ENCODE measurements at regions not wholly inside any gene's neighbourhood (a gene's known extent, or its start where the extent isn't known, plus 50 kb on each side); places are given as distances from the start of the nearest gene placed in this dataset.

DNA sequence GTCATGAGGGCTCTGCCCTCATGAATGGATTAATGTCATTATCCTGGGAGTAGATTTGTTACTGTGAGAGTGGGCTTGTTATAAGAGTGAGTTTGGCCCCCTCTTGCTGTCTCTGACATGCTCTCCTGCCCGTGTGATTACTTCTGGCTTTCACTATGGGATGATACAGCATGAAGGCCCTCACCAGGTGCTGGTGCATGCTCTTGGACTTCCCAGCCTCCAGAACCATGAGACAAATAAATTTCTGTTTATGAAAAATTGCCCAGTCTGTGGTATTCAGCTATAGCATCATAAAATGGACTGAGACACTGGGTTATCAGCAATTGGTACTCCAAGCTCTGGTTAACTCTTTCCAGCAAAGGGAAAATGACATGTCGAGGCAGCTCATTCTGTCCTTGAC is 76.2 kb upstream of the MAP3K7 start:
- TF ChIP-seq POLR2AphosphoS5 (IDR thresholded peaks at IDR 0.05; ENCODE audit: low read depth) (no peak), SPI1 (IDR thresholded peaks at IDR 0.05; ENCODE audit: borderline replicate concordance, low read depth) (no peak), GABPA (IDR thresholded peaks at IDR 0.05; ENCODE audit: low read depth) (no peak)
- TF ChIP-seq, protein P1, sequence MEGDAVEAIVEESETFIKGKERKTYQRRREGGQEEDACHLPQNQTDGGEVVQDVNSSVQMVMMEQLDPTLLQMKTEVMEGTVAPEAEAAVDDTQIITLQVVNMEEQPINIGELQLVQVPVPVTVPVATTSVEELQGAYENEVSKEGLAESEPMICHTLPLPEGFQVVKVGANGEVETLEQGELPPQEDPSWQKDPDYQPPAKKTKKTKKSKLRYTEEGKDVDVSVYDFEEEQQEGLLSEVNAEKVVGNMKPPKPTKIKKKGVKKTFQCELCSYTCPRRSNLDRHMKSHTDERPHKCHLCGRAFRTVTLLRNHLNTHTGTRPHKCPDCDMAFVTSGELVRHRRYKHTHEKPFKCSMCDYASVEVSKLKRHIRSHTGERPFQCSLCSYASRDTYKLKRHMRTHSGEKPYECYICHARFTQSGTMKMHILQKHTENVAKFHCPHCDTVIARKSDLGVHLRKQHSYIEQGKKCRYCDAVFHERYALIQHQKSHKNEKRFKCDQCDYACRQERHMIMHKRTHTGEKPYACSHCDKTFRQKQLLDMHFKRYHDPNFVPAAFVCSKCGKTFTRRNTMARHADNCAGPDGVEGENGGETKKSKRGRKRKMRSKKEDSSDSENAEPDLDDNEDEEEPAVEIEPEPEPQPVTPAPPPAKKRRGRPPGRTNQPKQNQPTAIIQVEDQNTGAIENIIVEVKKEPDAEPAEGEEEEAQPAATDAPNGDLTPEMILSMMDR (IDR thresholded peaks at IDR 0.05; ENCODE audit: insufficient read depth, low read length) = no peak
- TF ChIP-seq, protein P2, sequence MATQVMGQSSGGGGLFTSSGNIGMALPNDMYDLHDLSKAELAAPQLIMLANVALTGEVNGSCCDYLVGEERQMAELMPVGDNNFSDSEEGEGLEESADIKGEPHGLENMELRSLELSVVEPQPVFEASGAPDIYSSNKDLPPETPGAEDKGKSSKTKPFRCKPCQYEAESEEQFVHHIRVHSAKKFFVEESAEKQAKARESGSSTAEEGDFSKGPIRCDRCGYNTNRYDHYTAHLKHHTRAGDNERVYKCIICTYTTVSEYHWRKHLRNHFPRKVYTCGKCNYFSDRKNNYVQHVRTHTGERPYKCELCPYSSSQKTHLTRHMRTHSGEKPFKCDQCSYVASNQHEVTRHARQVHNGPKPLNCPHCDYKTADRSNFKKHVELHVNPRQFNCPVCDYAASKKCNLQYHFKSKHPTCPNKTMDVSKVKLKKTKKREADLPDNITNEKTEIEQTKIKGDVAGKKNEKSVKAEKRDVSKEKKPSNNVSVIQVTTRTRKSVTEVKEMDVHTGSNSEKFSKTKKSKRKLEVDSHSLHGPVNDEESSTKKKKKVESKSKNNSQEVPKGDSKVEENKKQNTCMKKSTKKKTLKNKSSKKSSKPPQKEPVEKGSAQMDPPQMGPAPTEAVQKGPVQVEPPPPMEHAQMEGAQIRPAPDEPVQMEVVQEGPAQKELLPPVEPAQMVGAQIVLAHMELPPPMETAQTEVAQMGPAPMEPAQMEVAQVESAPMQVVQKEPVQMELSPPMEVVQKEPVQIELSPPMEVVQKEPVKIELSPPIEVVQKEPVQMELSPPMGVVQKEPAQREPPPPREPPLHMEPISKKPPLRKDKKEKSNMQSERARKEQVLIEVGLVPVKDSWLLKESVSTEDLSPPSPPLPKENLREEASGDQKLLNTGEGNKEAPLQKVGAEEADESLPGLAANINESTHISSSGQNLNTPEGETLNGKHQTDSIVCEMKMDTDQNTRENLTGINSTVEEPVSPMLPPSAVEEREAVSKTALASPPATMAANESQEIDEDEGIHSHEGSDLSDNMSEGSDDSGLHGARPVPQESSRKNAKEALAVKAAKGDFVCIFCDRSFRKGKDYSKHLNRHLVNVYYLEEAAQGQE (IDR thresholded peaks at IDR 0.05; ENCODE audit: insufficient replicate concordance, low read depth) = no peak

DNA sequence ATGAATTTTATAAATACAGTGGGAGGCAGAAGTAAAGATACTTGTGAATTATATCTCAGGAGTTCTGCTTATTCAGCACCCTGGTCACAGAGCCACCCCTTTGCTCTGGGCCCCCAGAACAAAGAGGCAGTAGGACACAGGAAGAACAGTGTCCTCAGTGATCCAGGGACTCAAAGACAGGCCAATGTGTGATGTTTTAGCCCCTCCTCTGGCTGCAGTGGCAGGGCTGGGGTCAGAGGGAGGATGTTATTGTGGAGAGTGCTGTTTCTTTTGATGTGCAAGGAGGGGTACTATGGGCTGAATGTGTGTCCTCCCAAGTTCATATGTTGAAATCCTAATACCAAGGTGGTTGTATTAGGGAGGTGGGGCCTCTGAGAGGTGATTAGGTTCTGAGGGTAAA is 74.1 kb upstream of the MAP3K7 start:
- no peak for DNase-seq (ENCODE audit: low read depth in 1 of 2, low spot score in 1 of 2)
- no peaks in the 10 kb centered on the region for H3K27me3 ChIP-seq (ENCODE audit: insufficient read depth, poor library complexity, severe bottlenecking)
- no peak overlapping the region for H3K4me3 ChIP-seq (replicated peaks; ENCODE audit: insufficient read depth, low read length)
- TF ChIP-seq GABPA (IDR thresholded peaks at IDR 0.05; ENCODE audit: low read depth) (no peak), SPI1 (IDR thresholded peaks at IDR 0.05; ENCODE audit: borderline replicate concordance, low read depth) (no peak), POLR2AphosphoS5 (IDR thresholded peaks at IDR 0.05; ENCODE audit: low read depth) (no peak)
- TF ChIP-seq, protein P2 (IDR thresholded peaks at IDR 0.05; ENCODE audit: insufficient replicate concordance, low read depth) = no peak
- TF ChIP-seq, protein P1 (IDR thresholded peaks at IDR 0.05; ENCODE audit: insufficient read depth, low read length) = no peak
- no peak overlapping the region for H3K27ac ChIP-seq (replicated peaks)

More for the DNA sequence above, 76.2 kb upstream of the MAP3K7 start:
- H3K27ac ChIP-seq (replicated peaks) = no peak overlapping the region
- no peak overlapping the region for H3K4me3 ChIP-seq (replicated peaks; ENCODE audit: insufficient read depth, low read length)
- no peaks in the 10 kb centered on the region for H3K27me3 ChIP-seq (ENCODE audit: insufficient read depth, poor library complexity, severe bottlenecking)
- DNase-seq (ENCODE audit: low read depth in 1 of 2, low spot score in 1 of 2) = no peak

DNA sequence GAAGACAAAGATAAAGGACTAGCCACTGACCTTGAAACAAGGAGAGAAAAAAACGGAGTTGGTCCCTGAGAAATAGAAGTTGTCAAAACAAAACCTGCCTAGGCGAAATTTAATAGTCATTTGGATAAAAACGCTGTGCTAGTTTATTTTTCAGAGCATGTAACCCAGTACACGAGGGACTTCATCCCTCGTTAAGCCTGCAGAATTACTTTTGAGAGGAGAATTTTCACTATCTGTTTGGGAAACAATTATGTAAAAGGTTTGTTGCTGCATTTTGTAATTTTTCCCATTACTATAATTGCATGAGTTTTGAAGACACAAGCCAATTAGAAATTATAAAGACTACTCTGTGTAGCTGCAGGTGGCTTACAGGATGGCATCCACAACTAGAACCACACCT is 71.6 kb upstream of the MAP3K7 start:
- Histone ChIP-seq H3K4me3 (replicated peaks; ENCODE audit: insufficient read depth, low read length) (no peak overlapping the region), H3K27me3 (ENCODE audit: insufficient read depth, poor library complexity, severe bottlenecking) (no peaks in the 10 kb centered on the region), H3K27ac (replicated peaks) (no peak overlapping the region)
- TF ChIP-seq, protein P2 (IDR thresholded peaks at IDR 0.05; ENCODE audit: insufficient replicate concordance, low read depth) = no peak
- TF ChIP-seq, protein P1 (IDR thresholded peaks at IDR 0.05; ENCODE audit: insufficient read depth, low read length) = no peak
- TF ChIP-seq POLR2AphosphoS5 (IDR thresholded peaks at IDR 0.05; ENCODE audit: low read depth) = no peak
- no peak for TF ChIP-seq SPI1 (IDR thresholded peaks at IDR 0.05; ENCODE audit: borderline replicate concordance, low read depth)
- no peak for TF ChIP-seq GABPA (IDR thresholded peaks at IDR 0.05; ENCODE audit: low read depth)
- no peak for DNase-seq (ENCODE audit: low read depth in 1 of 2, low spot score in 1 of 2)
